NCI-H524 (cell line): ENCODE measurements at regions not wholly inside any gene's neighbourhood (a gene's known extent, or its start where the extent isn't known, plus 50 kb on each side); places are given as distances from the start of the nearest gene placed in this dataset.

Source experiments
- DNase-seq, 2 experiments: peaks; one replicate each; lab custom pipeline; 2025; lab: John Stamatoyannopoulos, UW

DNA sequence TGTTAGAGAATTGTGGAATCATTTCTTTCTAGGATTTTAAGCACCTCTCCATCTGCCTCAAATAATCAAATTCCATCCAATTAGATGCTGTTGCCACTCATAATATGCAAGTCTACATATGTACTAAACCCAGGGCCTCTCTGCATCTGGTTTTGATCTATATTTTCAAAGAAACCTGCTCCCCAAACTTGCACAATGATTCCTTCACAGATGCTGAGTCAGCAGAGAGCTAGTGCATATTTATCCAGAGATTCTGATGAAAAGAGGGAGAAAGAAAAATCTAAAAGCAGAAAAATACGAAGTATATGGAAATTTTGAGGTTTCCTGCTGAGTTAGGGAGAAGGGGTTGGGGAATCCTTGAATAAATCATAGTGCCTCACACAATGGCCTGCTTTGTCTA lies 235.1 kb upstream of the RBFOX1 start:
- no peak for DNase-seq

DNA sequence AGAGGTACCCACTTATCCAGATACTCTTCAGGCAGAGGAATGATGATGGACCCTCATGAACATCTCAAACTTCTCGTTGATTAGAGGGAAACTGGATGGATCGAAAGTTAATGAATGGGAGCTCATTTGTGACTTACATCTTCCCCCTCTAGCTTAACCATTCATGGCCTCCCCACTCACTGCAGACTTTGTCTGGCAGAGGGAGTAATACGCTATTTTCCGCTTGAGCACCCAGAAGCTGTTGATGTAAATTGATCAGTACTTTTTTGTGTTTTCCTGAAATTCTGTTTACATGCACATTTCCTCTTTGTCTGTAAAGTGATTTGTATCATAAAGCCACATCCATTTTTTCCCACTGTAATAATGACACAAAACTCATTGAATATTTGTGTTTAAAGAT lies 239.1 kb upstream of the RBFOX1 start:
- DNase-seq = no peak

GRCh38 chr16:7090628-7091115 lies 242.0 kb upstream of the RBFOX1 start:
- DNase-seq = no peak

- DNase-seq = no peak
Measured at GRCh38 chr16:7089751-7090150, 242.9 kb upstream of the RBFOX1 start.

DNA sequence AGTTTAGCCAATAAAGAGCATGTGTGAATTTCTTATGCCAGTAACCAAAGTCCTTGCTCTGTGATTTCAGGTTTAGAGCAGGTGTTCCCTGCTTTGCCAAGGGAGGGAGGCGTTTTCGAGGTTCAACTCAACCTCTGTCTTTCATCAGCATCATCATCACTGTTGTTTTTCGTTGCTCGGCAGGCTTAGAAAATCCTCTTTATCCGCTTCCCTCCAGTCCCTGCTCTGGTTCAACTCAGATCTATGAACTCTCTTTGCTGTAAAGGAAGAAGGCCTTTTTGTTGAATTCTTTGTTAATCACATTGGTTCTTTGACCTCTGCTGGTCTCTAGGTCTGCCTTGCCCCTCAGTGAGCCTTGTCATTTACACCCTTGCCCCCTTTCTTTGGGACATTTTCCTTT lies 243.9 kb upstream of the RBFOX1 start:
- DNase-seq = no peak

DNA sequence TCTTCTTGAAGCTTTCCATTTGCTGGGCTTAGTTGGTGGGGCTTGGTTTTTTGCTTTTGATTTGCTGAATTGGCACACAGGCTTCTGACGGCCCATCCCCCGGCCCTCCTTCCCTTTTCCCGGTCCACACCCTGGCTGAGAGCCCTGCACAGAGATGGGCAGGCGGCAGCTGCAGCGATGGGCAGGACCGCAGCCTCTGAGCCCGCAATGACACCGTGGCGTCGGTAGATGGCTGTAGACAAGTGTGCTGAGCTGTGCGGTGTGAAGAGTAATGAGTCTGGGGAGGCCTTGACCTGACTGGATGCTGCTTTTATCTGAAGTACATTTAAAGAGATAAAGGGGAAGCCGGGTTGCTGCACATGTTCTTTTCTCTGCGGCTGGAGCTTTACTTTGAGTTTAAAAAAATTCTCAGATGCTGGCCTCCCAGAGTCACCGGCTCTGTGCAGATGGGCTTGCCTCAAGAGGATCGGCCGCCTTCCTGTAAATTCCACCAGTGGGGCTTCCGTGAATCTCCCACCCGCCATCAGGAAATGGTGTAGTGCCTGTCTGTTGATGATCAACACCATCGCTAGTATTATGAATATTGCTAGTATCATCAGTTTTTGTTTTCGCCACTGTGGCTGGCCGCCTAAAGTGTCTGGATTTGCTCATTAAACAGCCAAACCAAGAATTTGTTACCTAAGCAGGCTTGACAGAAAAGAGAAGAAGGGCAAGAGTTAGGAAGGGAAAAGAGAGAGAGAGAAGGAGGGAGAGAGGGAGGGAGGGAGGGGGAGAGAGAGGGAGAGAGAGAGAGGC lies 245.6 kb upstream of the RBFOX1 start:
- DNase-seq = peak in 1 of 2 experiments; percentile 1

DNA sequence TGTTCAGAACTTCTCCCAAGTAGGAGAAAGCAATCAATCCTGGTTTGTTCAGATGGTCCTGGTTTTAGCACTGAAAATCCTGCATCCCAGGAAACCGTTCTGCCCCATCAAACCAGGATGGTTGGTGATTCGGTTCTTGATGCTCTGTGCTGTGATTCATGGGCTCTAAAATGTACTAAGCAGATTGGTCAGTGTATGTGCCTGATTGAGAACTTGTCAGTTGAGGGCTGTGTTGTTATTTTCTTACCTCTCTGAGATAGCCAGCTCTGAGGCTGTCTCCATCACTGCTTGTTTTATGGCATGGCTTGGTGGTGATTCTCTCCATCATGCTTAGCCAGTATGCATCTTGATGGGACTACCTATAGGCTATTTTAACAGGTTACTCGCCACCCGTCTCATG lies 246.9 kb upstream of the RBFOX1 start:
- no peak for DNase-seq

DNA sequence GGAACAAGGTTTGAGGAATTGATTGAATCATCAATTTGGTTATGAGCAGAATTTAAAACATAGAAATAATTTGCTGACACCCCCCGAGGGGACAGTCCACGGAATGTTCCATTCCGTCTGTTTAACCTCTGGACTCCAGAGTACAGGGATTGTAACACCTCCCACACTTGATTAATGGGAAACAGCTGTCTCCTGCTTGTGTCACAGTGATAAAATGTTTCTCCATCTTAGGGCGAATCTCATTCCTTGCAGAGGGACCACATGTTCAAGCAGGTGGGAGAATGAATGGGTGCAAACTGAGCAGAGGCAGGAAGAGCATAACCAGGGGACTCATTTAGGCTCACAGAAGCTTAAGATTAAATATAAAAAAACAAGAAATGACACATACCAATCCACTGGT lies 249.5 kb upstream of the RBFOX1 start:
- DNase-seq = no peak

GRCh38 chr16:7077636-7078035 lies 255.0 kb upstream of the RBFOX1 start:
- DNase-seq = no peak

GRCh38 chr16:7074715-7075114 lies 257.9 kb upstream of the RBFOX1 start:
- DNase-seq = no peak

GRCh38 chr16:7057458-7057857 lies 275.2 kb upstream of the RBFOX1 start:
- no peak for DNase-seq

GRCh38 chr16:7055443-7055842 lies 277.2 kb upstream of the RBFOX1 start:
- DNase-seq = no peak

DNA sequence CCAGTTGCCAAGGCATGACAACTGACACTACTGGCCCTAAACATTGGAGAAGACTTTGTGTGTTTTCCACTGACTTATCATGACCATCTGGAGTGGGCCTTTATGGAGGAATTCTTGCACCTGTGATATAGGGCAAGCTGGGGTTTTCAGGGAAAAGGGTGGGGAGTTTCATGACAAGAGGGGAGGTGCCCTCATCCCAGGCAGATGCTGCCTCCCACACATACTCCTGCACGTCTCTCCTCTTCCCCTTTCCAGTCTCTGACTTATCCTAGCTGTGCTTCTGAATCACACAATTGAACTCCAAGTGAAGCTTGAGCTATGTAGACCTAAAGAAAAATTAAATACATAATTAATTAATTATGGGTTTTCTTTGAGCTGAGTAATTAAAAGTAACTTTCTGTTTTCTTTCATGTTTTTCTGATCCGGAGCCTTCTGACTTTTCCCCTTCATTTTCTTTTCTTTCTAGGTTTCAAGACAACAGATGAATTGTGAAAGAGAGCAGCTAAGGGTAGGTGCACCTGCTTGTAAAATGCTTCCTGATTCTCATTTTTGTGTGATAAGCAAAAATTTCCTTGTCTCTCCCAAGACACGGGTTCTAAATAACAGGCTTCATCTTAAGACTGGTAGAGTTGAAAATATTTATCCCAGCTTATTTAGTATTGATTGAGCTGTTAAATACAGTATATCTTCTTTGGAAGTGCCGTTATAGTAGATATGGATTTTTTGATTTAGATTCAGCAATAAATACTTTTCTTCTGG lies 280.9 kb upstream of the RBFOX1 start:
- DNase-seq = no peak

DNA sequence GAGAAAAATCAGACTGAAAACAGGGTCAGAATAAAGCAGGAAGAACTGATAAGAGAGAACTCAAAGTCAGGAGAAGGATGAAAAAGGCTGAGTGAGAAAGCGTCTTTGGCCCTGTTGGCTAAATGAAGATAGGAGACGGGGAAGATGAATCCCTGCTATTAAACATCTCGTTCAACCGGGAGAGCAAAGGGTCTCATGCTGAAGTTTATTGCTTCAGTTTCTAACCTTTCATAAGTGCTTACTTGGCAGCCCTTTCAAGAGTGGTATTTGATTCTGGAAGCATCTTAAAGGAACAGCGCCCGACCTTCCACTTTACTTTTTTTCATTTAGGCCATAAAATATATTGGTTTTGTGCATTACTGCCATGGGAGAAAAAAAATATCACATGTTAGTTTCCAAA lies 288.3 kb upstream of the RBFOX1 start:
- DNase-seq = no peak

GRCh38 chr16:7038475-7038874 lies 294.2 kb upstream of the RBFOX1 start:
- DNase-seq = no peak

GRCh38 chr16:7037495-7037894 lies 295.1 kb upstream of the RBFOX1 start:
- DNase-seq = no peak

- DNase-seq = no peak
Measured at GRCh38 chr16:7031031-7031430, 301.6 kb upstream of the RBFOX1 start.

- no peak for DNase-seq
Measured at GRCh38 chr16:7027401-7027800, 305.2 kb upstream of the RBFOX1 start.

DNA sequence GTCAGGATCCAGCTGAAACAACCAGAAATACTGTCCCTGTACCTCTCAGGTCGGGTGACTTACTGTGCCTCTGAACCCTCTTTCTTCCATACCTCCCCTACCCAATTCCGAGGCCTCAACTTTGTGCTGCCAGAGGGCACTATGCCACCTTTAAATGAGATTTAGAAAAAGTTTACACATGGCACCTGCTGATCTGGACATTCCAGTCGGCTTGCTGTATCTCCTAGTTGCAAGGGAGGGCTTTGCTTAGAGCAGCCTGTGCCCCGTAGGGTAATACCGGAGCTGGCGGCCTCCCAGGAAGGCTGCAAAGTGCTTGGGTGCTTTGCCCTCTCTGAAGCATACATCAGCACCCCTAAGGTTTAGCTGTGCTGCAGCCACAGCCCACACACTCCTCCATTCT lies 306.0 kb upstream of the RBFOX1 start:
- DNase-seq = no peak

- peak; percentile 34 to 51 for DNase-seq
Measured at GRCh38 chr16:7025616-7026190, 306.9 kb upstream of the RBFOX1 start.

DNA sequence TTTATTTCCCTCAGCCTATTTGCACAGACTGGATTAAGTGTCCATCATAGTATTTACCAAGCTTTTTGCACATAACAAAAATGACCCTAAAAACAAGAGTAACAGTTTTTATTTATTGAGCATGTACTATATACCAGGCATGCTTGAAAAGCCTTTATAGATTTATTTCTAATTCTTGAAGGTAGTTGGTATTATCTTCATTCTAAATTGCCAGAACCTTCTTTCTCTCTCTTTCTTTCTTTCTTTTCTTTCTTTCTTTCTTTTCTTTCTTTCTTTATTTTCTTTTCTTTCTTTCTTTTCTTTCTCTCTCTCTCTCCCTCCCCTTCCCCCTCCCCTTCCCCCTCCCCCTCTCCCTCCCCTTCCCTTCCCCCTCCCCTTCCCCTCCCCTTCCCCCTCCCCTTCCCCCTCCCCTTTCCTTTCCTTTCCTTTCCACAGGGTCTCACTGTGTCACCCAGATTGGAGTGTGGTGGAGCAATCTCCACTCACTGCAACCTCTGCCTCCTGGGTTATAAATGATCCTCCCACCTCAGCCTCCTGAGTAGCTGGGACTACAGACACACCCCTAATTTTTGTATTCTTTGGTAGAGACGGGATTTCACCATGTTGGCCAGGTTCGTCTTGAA lies 310.9 kb upstream of the RBFOX1 start:
- no peak for DNase-seq

DNA sequence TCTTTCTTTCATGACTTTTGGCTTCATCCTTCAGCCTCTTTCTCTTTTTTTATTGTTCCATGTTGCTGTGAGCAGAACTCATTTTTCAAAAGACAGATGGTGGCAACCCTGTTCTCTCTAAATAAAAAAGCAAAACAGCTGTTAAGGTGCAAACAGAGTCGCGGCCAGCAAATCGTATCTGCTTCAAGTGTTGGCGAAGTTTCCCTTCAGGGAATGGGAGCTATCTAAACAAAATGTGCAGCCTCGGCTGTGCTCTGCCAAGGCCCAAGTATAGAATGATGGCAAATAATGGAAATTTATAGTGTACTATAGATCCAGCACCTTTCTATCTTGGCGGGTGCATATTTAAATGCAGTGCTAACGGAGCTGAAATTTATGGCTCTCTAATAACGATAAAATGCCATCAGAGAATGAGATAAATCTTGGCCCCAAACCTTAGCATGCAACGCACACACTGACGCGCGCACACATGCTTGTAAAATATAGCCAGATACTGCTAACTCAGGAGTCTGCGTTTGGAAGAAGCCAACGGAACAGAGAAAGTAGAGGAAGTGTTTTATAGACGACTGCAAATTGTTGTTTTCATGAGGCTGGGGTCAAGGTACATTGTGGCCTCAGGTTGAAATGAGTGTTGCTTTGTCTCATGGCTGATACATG lies 315.5 kb upstream of the RBFOX1 start:
- no peak for DNase-seq
